Body of pancreas (tissue), 4 donors: ENCODE measurements at regions not wholly inside any gene's neighbourhood (a gene's known extent, or its start where the extent isn't known, plus 50 kb on each side); places are given as distances from the start of the nearest gene placed in this dataset.

ENCODE experiments used
- ATAC-seq: fragments of 150-250 bp; one replicate; pipeline ENCODE4 v1.9.1; 2016
- DNase-seq, 4 donors: peaks; one replicate each; pipeline ENCODE4 v3.0.0-alpha.2; 2019
- H3K27ac ChIP-seq, 4 donors: fragments of 200-600 bp; sonication (generic); 1 replicate in 3 of 4; 2 replicates in 1 of 4; pipeline versions ENCODE4 v1.5.1 to v1.6.1; 2016 to 2019; ENCODE audit warnings: mild to moderate bottlenecking in 1 of 4, mixed read lengths in 1 of 4, moderate library complexity in 1 of 4
- H3K27me3 ChIP-seq, 2 donors: fragments of 200-600 bp; sonication (generic); one replicate each; pipeline ENCODE4 v1.6.0; 2016; ENCODE audit warnings: mild to moderate bottlenecking in 1 of 2
- H3K36me3 ChIP-seq, 2 donors: fragments of 200-600 bp; sonication (generic); replicated peaks in 1 of 2; 2 replicates each; pipeline ENCODE4 v1.5.1; 2016; ENCODE audit warnings: low read depth in 2 of 2; ENCODE audit not compliant: insufficient read depth in 1 of 2
- H3K4me1 ChIP-seq: fragments of 200-600 bp; sonication (generic); one replicate; pipeline ENCODE4 v1.6.0; 2016
- H3K4me3 ChIP-seq, 2 donors: fragments of 200-600 bp; sonication (generic); 1 replicate in 1 of 2; 2 replicates in 1 of 2; pipeline ENCODE4 v1.5.1; 2016 to 2019
- H3K9me3 ChIP-seq, 3 donors: fragments of 200-600 bp; sonication (generic); 1 replicate in 2 of 3; 2 replicates in 1 of 3; pipeline ENCODE4 v1.5.1; 2016
- POLR2A ChIP-seq, 3 donors: fragments of 450-650 bp; IDR thresholded peaks; one replicate each; pipeline ENCODE4 v1.6.1; 2016; ENCODE audit warnings: antibody characterized with exemption in 3 of 3, mild to moderate bottlenecking in 2 of 3
- WGBS, 2 donors: methylation state at CpG; one replicate each; pipeline ENCODE4 v1.1.5; 2017; 5-methylcytosine and 5-hydroxymethylcytosine counted together
- intact Hi-C: fragments of 100-400 bp; cut with DNase I; formaldehyde crosslinking; loops from one replicate; pipeline ENCODE4 v1.15.1; 2023
- TF ChIP-seq, protein P1 (sequence below), 7 experiments: fragments of 450-650 bp in 4 of 7; fragments of 200-600 bp in 3 of 7; sonication (generic) in 3 of 7; IDR thresholded peaks; one replicate each; pipeline ENCODE4 v1.5.1; 2016 to 2019; ENCODE audit warnings: antibody characterized with exemption in 7 of 7

DNA sequence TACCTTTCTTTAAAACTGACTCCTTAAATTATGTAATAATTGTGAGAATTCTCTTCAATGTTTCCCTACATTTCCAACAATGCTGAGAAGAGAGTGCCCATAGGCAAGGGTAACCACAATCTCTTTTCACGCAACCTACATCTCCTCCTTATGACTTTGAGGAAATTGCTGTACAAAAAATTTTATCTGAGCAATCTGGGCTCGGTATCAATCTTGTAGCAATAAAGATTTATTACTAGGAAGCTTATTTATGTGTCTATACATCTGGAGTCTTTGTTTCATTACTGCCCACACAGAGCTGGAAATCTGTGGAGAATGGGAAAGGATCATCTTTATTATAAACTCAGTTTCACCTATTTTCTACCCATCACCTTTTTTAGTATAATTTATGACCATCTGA, 913.8 kb upstream of the SORCS1 start:
- ATAC-seq: no peak
- Histone ChIP-seq H3K4me3 (no peak overlapping the region), H3K9me3 (no peaks in the 10 kb centered on the region), H3K4me1 (no peaks in the 10 kb centered on the region), H3K36me3 (no peaks in the 10 kb centered on the region), H3K27me3 (no peaks in the 10 kb centered on the region), H3K27ac (no peak overlapping the region)
- WGBS, 2 donors: 64% methylated on average over 2 of the region's 2 CpGs
- no peak for DNase-seq
- intact Hi-C loops: no loop called here
- TF ChIP-seq, protein P1, sequence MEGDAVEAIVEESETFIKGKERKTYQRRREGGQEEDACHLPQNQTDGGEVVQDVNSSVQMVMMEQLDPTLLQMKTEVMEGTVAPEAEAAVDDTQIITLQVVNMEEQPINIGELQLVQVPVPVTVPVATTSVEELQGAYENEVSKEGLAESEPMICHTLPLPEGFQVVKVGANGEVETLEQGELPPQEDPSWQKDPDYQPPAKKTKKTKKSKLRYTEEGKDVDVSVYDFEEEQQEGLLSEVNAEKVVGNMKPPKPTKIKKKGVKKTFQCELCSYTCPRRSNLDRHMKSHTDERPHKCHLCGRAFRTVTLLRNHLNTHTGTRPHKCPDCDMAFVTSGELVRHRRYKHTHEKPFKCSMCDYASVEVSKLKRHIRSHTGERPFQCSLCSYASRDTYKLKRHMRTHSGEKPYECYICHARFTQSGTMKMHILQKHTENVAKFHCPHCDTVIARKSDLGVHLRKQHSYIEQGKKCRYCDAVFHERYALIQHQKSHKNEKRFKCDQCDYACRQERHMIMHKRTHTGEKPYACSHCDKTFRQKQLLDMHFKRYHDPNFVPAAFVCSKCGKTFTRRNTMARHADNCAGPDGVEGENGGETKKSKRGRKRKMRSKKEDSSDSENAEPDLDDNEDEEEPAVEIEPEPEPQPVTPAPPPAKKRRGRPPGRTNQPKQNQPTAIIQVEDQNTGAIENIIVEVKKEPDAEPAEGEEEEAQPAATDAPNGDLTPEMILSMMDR (IDR thresholded peaks at IDR 0.05): no peak
- no peak for TF ChIP-seq POLR2A (IDR thresholded peaks at IDR 0.05)

DNA sequence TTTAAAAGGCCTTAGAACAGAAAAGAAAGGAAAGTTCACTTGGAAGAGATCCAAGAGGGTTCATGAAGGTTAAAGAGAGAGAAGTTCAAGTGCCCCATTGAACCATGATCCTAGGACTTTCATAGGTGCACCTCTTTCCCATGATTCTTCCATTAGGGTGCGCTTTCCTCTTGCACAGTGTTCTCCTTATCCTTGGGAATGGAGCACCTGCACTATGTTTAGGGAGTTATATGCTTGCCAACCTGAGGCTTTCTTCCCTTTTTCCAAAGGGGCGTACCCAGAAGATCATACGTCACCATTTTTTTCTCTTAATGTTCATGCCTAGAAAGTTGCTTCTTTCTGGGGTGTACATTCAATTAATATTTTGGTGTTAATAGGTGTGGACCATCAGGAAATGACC, 908.0 kb upstream of the SORCS1 start:
- H3K9me3 ChIP-seq: no peaks in the 10 kb centered on the region
- H3K27me3 ChIP-seq: no peaks in the 10 kb centered on the region
- H3K4me1 ChIP-seq: no peaks in the 10 kb centered on the region
- TF ChIP-seq POLR2A (IDR thresholded peaks at IDR 0.05): no peak
- TF ChIP-seq, protein P1 (IDR thresholded peaks at IDR 0.05): no peak
- H3K36me3 ChIP-seq: no peaks in the 10 kb centered on the region
- DNase-seq: peak in 3 of 4 donors; percentile 16 to 23 (median 20)
- H3K27ac ChIP-seq: no peak overlapping the region
- 34 to 43% methylated on average over 3 of the region's 3 CpGs for WGBS, 2 donors
- no peak overlapping the region for H3K4me3 ChIP-seq
- peak; percentile 45 for ATAC-seq
- intact Hi-C loops: no loop called here

DNA sequence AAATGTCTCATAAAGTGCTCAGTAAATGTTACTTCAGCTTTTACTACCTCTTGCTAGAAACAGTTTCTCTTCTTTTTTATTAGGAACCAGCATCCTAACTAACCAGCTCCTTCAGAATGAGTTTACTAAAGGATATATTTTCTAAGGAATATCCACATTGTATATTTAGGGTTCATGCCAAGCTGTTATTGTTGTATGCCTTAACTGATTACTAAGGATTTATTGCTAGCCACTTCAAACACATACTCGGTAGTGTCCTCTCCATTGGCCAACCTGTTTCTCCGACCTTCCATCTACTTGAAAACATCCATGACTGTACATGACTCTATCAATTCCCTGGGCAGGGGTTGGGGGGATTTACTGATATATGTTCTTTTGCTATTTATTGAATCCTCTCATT, 906.3 kb upstream of the SORCS1 start:
- no peaks in the 10 kb centered on the region for H3K36me3 ChIP-seq
- DNase-seq: no peak
- H3K27me3 ChIP-seq: no peaks in the 10 kb centered on the region
- intact Hi-C loops: no loop called here
- no peaks in the 10 kb centered on the region for H3K9me3 ChIP-seq
- no peak for TF ChIP-seq POLR2A (IDR thresholded peaks at IDR 0.05)
- TF ChIP-seq, protein P1 (IDR thresholded peaks at IDR 0.05): no peak
- 61 to 74% methylated on average over 2 of the region's 2 CpGs for WGBS, 2 donors
- ATAC-seq: no peak
- no peak overlapping the region for H3K4me3 ChIP-seq
- H3K4me1 ChIP-seq: no peaks in the 10 kb centered on the region
- H3K27ac ChIP-seq: no peak overlapping the region

DNA sequence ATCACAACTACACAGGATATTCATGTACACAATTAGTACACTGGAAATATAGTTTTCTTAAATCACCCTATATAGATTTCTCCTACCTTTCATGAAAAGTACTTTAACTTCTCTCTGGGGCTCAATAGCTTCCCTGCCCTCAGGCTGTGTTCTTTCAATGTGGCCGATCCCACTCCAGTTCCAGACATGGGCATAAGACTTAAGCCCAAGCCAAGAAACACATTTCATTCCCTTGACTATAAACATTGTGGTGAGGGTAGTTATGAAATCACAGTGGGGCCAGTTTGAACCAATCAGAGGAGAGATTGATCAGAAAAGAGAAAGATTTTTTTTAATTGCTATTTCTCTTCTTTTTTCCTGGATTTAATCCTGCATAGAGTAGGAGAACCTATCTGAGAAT, 904.6 kb upstream of the SORCS1 start:
- Histone ChIP-seq H3K4me1 (no peaks in the 10 kb centered on the region), H3K36me3 (no peaks in the 10 kb centered on the region), H3K9me3 (no peaks in the 10 kb centered on the region), H3K27ac (no peak overlapping the region), H3K4me3 (no peak overlapping the region), H3K27me3 (no peaks in the 10 kb centered on the region)
- 88 to 92% methylated on average over 1 of the region's 1 CpG for WGBS, 2 donors
- intact Hi-C loops: no loop called here
- ATAC-seq (no peak), DNase-seq (no peak)
- no peak for TF ChIP-seq POLR2A (IDR thresholded peaks at IDR 0.05)
- TF ChIP-seq, protein P1 (IDR thresholded peaks at IDR 0.05): no peak

DNA sequence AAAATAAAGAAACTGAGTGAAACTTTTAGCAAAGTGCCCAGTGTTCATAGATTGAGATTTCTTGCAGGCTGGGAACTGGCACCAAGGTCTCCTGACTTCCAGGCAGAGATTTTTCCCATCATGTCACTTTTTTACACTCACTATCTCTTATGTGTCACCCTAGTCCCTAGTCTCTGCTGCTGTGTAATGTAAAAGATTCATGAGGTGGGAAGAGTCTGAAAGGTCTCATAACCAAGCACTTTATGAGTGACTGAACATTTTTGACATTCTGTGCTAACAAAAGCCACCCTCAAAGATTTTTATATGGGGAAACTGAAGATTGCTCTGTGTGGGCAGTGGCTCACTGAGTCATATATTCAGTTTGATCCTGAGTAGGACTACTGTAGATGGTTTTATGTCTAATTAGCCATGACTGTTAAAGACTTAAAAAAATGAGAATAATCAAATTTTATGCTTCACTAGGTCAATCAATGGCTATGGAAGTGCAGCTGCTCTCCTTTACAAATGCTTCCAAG, 900.3 kb upstream of the SORCS1 start:
- no peak overlapping the region for H3K27ac ChIP-seq
- no peaks in the 10 kb centered on the region for H3K36me3 ChIP-seq
- DNase-seq (no peak), ATAC-seq (no peak)
- no peaks in the 10 kb centered on the region for H3K4me1 ChIP-seq
- TF ChIP-seq, protein P1 (IDR thresholded peaks at IDR 0.05): no peak
- TF ChIP-seq POLR2A (IDR thresholded peaks at IDR 0.05): no peak
- intact Hi-C loops: no loop called here
- H3K4me3 ChIP-seq: no peak overlapping the region
- no peaks in the 10 kb centered on the region for H3K27me3 ChIP-seq
- no peaks in the 10 kb centered on the region for H3K9me3 ChIP-seq
